NCI-H187 (cell line): ENCODE measurements at regions not wholly inside any gene's neighbourhood (a gene's known extent, or its start where the extent isn't known, plus 50 kb on each side); places are given as distances from the start of the nearest gene placed in this dataset.
"Not testable (repeated sequence)": the region's sequence is repeated elsewhere in the genome, so short reads cannot be mapped to it uniquely, and the experiment has no call there.

ENCODE experiments used
- DNase-seq, 2 experiments: peaks; one replicate each; lab custom pipeline; 2025; lab: John Stamatoyannopoulos, UW

GRCh38 chr12:68479261-68479895 lies 131.3 kb upstream of the RAP1B start:
- DNase-seq = no peak

- DNase-seq = no peak
These were observed 130.8 kb upstream of the RAP1B start for GRCh38 chr12:68479896-68480291.

- DNase-seq = no peak
These were observed 130.2 kb upstream of the RAP1B start for GRCh38 chr12:68480526-68480925.

- no peak for DNase-seq
These were observed 129.3 kb upstream of the RAP1B start for GRCh38 chr12:68481181-68481941.

- DNase-seq = no peak
These were observed 128.7 kb upstream of the RAP1B start for GRCh38 chr12:68482014-68482413.

GRCh38 chr12:68482660-68483059 lies 128.0 kb upstream of the RAP1B start:
- DNase-seq = no peak

GRCh38 chr12:68483592-68484383 lies 126.9 kb upstream of the RAP1B start:
- no peak for DNase-seq

GRCh38 chr12:68484578-68484977 lies 126.1 kb upstream of the RAP1B start:
- DNase-seq = not testable (repeated sequence)

GRCh38 chr12:68486449-68486848 lies 124.2 kb upstream of the RAP1B start:
- DNase-seq = not testable (repeated sequence)

- no peak for DNase-seq
These were observed 122.9 kb upstream of the RAP1B start for GRCh38 chr12:68487721-68488309.

GRCh38 chr12:68489273-68489672 lies 121.4 kb upstream of the RAP1B start:
- DNase-seq = no peak

- no peak for DNase-seq
These were observed 120.2 kb upstream of the RAP1B start for GRCh38 chr12:68490476-68490875.

- no peak for DNase-seq
These were observed 119.3 kb upstream of the RAP1B start for GRCh38 chr12:68491204-68491960.

GRCh38 chr12:68495336-68496070 lies 115.2 kb upstream of the RAP1B start:
- DNase-seq = no peak

GRCh38 chr12:68497107-68497506 lies 113.6 kb upstream of the RAP1B start:
- DNase-seq = no peak

GRCh38 chr12:68497702-68498101 lies 113.0 kb upstream of the RAP1B start:
- no peak for DNase-seq

- no peak for DNase-seq
These were observed 112.0 kb upstream of the RAP1B start for GRCh38 chr12:68498736-68499135.

GRCh38 chr12:68499616-68500015 lies 111.1 kb upstream of the RAP1B start:
- DNase-seq = no peak

GRCh38 chr12:68501226-68501625 lies 109.5 kb upstream of the RAP1B start:
- DNase-seq = no peak

GRCh38 chr12:68505970-68506369 lies 104.7 kb upstream of the RAP1B start:
- no peak for DNase-seq

GRCh38 chr12:68506619-68507018 lies 104.1 kb upstream of the RAP1B start:
- DNase-seq = no peak
